ENCODE measurements at regions not wholly inside any gene's neighbourhood (a gene's known extent, or its start where the extent isn't known, plus 50 kb on each side); places are given as distances from the start of the nearest gene placed in this dataset.

- TF ChIP-seq POLR2AphosphoS5 (IDR thresholded peaks at IDR 0.05) (no peak), POLR2A (IDR thresholded peaks at IDR 0.05) (no peak)
- TF ChIP-seq, protein P1, sequence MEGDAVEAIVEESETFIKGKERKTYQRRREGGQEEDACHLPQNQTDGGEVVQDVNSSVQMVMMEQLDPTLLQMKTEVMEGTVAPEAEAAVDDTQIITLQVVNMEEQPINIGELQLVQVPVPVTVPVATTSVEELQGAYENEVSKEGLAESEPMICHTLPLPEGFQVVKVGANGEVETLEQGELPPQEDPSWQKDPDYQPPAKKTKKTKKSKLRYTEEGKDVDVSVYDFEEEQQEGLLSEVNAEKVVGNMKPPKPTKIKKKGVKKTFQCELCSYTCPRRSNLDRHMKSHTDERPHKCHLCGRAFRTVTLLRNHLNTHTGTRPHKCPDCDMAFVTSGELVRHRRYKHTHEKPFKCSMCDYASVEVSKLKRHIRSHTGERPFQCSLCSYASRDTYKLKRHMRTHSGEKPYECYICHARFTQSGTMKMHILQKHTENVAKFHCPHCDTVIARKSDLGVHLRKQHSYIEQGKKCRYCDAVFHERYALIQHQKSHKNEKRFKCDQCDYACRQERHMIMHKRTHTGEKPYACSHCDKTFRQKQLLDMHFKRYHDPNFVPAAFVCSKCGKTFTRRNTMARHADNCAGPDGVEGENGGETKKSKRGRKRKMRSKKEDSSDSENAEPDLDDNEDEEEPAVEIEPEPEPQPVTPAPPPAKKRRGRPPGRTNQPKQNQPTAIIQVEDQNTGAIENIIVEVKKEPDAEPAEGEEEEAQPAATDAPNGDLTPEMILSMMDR (IDR thresholded peaks at IDR 0.05): no peak
Observed at GRCh38 chrX:8103655-8104054, 67.4 kb downstream of the VCX2 start.

All from breast epithelium (tissue), 3 donors.